ENCODE measurements at regions not wholly inside any gene's neighbourhood (a gene's known extent, or its start where the extent isn't known, plus 50 kb on each side); places are given as distances from the start of the nearest gene placed in this dataset.

- no peak overlapping the region for H3K4me3 ChIP-seq (ENCODE audit: control insufficient read depth, low read depth, low read length)
- DNase-seq (ENCODE audit: low read depth): no peak
- TF ChIP-seq, protein P1, sequence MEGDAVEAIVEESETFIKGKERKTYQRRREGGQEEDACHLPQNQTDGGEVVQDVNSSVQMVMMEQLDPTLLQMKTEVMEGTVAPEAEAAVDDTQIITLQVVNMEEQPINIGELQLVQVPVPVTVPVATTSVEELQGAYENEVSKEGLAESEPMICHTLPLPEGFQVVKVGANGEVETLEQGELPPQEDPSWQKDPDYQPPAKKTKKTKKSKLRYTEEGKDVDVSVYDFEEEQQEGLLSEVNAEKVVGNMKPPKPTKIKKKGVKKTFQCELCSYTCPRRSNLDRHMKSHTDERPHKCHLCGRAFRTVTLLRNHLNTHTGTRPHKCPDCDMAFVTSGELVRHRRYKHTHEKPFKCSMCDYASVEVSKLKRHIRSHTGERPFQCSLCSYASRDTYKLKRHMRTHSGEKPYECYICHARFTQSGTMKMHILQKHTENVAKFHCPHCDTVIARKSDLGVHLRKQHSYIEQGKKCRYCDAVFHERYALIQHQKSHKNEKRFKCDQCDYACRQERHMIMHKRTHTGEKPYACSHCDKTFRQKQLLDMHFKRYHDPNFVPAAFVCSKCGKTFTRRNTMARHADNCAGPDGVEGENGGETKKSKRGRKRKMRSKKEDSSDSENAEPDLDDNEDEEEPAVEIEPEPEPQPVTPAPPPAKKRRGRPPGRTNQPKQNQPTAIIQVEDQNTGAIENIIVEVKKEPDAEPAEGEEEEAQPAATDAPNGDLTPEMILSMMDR (conservative IDR thresholded peaks at IDR 0.05; ENCODE audit: control insufficient read depth, insufficient read depth, low read depth, low read length): no peak
Measured at GRCh38 chr3:74302281-74302680, 312.2 kb downstream of the CNTN3 start.

GRCh38 chr3:74301056-74301455, 313.4 kb downstream of the CNTN3 start:
- TF ChIP-seq, protein P1 (conservative IDR thresholded peaks at IDR 0.05; ENCODE audit: control insufficient read depth, insufficient read depth, low read depth, low read length): no peak
- no peak for DNase-seq (ENCODE audit: low read depth)
- no peak overlapping the region for H3K4me3 ChIP-seq (ENCODE audit: control insufficient read depth, low read depth, low read length)

- TF ChIP-seq, protein P1 (conservative IDR thresholded peaks at IDR 0.05; ENCODE audit: control insufficient read depth, insufficient read depth, low read depth, low read length): no peak
- DNase-seq (ENCODE audit: low read depth): no peak
- no peak overlapping the region for H3K4me3 ChIP-seq (ENCODE audit: control insufficient read depth, low read depth, low read length)
Measured at GRCh38 chr3:74295479-74295878, 319.0 kb downstream of the CNTN3 start.

- DNase-seq (ENCODE audit: low read depth): no peak
- TF ChIP-seq, protein P1 (conservative IDR thresholded peaks at IDR 0.05; ENCODE audit: control insufficient read depth, insufficient read depth, low read depth, low read length): no peak
- no peak overlapping the region for H3K4me3 ChIP-seq (ENCODE audit: control insufficient read depth, low read depth, low read length)
Measured at GRCh38 chr3:74288761-74289160, 325.7 kb downstream of the CNTN3 start.

GRCh38 chr3:74287557-74287956, 326.9 kb downstream of the CNTN3 start:
- no peak for DNase-seq (ENCODE audit: low read depth)
- TF ChIP-seq, protein P1 (conservative IDR thresholded peaks at IDR 0.05; ENCODE audit: control insufficient read depth, insufficient read depth, low read depth, low read length): no peak
- no peak overlapping the region for H3K4me3 ChIP-seq (ENCODE audit: control insufficient read depth, low read depth, low read length)

- H3K4me3 ChIP-seq (ENCODE audit: control insufficient read depth, low read depth, low read length): no peak overlapping the region
- DNase-seq (ENCODE audit: low read depth): peak; percentile 25
- TF ChIP-seq, protein P1 (conservative IDR thresholded peaks at IDR 0.05; ENCODE audit: control insufficient read depth, insufficient read depth, low read depth, low read length): no peak
Measured at GRCh38 chr3:74282202-74282601, 332.3 kb downstream of the CNTN3 start.

DNA sequence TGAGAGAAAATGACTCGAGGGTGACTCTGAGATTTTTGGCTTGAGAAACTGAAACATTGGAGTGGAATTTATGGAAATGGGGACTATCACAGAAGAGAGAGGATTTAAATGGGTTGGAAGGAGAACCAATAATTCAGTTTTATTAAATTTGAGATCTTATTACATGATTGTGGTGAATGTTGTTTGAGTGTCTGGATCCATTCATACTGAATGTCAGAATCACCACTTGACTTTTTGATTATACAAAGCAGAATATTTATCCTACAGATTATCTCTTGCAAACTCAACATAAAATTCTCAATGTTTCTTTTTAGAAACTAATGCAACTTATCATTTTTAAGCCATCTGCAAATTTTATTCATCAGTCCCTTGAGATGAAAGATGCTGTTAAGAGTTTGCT, 332.8 kb downstream of the CNTN3 start:
- DNase-seq (ENCODE audit: low read depth): peak; percentile 7
- TF ChIP-seq, protein P1 (conservative IDR thresholded peaks at IDR 0.05; ENCODE audit: control insufficient read depth, insufficient read depth, low read depth, low read length): no peak
- H3K4me3 ChIP-seq (ENCODE audit: control insufficient read depth, low read depth, low read length): no peak overlapping the region
